HFFc6 (cell line): ENCODE measurements at regions not wholly inside any gene's neighbourhood (a gene's known extent, or its start where the extent isn't known, plus 50 kb on each side); places are given as distances from the start of the nearest gene placed in this dataset.

ENCODE experiments used
- DNase-seq: peaks from one replicate; pipeline ENCODE4 v3.0.0-alpha.2; 2018
- H3K27ac Mint-ChIP-seq: 2 replicates; pipeline ENCODE4 v1.8.0; 2020; ENCODE audit warnings: mild to moderate bottlenecking, mixed read lengths
- H3K27me3 Mint-ChIP-seq: 2 replicates; pipeline ENCODE4 v1.8.0; 2021; ENCODE audit warnings: mild to moderate bottlenecking, moderate library complexity, mixed read lengths; ENCODE audit not compliant: insufficient read depth
- H3K36me3 Mint-ChIP-seq: 2 replicates; pipeline ENCODE4 v1.8.0; 2021; ENCODE audit warnings: low read depth, mixed read lengths
- H3K4me1 Mint-ChIP-seq: 2 replicates; pipeline ENCODE4 v1.8.0; 2020; ENCODE audit warnings: low read depth, mixed read lengths
- H3K4me3 Mint-ChIP-seq: 2 replicates; pipeline ENCODE4 v1.8.0; 2020; ENCODE audit warnings: mild to moderate bottlenecking, moderate library complexity, mixed read lengths
- H3K9me3 Mint-ChIP-seq: 2 replicates; pipeline ENCODE4 v1.8.0; 2020; ENCODE audit warnings: mild to moderate bottlenecking, mixed read lengths
- TF ChIP-seq, protein P1 (sequence below): fragments of 200-600 bp; sonication (generic); IDR thresholded peaks from 2 replicates; pipeline ENCODE4 v1.5.0; 2021; ENCODE audit warnings: antibody characterized with exemption, mild to moderate bottlenecking

DNA sequence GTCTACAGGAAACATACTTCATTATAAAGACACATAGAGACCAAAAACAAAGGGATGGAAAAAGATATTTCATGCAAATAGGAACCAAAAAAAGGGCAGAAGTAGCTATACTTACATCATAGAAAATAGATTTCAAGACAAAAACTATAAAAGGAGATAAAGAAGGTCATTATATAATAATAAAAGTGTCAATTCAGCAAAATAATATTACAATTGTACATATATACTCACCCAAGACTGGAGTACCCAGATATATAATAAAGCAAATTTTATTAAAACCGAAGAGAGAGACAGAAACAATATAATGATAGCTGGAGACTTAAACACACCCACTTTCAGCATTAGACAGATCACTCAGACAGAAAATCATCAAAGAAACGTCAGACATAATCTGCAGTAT lies 546.3 kb downstream of the PRDM9 start:
- Mint-ChIP-seq H3K27me3 (no peaks in the 10 kb centered on the region), H3K4me1 (no peaks in the 10 kb centered on the region), H3K27ac (no peak overlapping the region), H3K9me3 (peaks cover 62% of the 10 kb centered on the region), H3K36me3 (no peaks in the 10 kb centered on the region; the same call in 1 of the 2 replicates), H3K4me3 (no peak overlapping the region)
- no peak for DNase-seq
- TF ChIP-seq, protein P1, sequence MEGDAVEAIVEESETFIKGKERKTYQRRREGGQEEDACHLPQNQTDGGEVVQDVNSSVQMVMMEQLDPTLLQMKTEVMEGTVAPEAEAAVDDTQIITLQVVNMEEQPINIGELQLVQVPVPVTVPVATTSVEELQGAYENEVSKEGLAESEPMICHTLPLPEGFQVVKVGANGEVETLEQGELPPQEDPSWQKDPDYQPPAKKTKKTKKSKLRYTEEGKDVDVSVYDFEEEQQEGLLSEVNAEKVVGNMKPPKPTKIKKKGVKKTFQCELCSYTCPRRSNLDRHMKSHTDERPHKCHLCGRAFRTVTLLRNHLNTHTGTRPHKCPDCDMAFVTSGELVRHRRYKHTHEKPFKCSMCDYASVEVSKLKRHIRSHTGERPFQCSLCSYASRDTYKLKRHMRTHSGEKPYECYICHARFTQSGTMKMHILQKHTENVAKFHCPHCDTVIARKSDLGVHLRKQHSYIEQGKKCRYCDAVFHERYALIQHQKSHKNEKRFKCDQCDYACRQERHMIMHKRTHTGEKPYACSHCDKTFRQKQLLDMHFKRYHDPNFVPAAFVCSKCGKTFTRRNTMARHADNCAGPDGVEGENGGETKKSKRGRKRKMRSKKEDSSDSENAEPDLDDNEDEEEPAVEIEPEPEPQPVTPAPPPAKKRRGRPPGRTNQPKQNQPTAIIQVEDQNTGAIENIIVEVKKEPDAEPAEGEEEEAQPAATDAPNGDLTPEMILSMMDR, result no peak

DNA sequence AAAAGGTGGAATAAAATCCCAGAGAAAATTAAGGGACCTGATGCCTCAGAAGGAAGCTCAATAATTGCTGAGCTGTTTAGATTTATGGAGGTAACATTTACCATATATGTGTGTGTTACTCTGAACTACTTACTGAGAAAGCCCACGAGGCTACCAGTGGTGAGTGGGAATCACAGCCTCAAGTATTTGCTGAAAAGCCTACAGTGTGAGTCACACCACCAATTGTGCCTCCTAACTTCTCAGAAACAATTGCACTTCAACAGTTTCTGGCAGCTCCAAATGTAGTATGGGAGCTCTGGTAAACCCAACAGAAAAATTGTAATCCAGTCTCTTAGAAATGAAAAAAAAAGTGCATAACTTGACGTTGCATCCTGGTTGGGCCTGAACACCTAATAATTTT lies 551.6 kb downstream of the PRDM9 start:
- Mint-ChIP-seq H3K4me1 (no peaks in the 10 kb centered on the region), H3K9me3 (peaks cover 47% of the 10 kb centered on the region), H3K27ac (no peak overlapping the region), H3K36me3 (no peaks in the 10 kb centered on the region), H3K4me3 (no peak overlapping the region), H3K27me3 (no peaks in the 10 kb centered on the region)
- TF ChIP-seq, protein P1, result no peak
- DNase-seq, result no peak

DNA sequence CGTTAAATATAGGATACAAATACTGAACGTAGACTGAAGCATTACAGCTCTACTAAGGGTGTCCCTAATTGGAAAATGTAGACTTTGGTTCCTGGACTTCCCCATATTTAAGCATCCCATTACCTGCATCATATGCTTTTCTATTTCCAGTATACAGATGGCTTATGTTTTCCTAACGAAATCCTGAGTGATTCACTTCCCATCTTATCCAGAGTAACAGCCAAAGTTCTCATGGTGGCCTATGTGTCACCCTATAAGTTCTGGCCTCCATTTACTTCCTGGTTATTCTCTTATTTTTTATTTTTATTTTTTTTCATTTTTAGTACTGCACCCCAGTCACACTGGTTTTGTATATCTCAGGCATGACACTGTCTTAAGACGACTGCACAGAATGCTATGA lies 552.3 kb downstream of the PRDM9 start:
- no peak for DNase-seq
- TF ChIP-seq, protein P1, result no peak
- no peaks in the 10 kb centered on the region for H3K27me3 Mint-ChIP-seq
- no peak overlapping the region for H3K4me3 Mint-ChIP-seq
- H3K27ac Mint-ChIP-seq, result no peak overlapping the region
- no peaks in the 10 kb centered on the region for H3K36me3 Mint-ChIP-seq
- peaks cover 47% of the 10 kb centered on the region for H3K9me3 Mint-ChIP-seq
- no peaks in the 10 kb centered on the region for H3K4me1 Mint-ChIP-seq

DNA sequence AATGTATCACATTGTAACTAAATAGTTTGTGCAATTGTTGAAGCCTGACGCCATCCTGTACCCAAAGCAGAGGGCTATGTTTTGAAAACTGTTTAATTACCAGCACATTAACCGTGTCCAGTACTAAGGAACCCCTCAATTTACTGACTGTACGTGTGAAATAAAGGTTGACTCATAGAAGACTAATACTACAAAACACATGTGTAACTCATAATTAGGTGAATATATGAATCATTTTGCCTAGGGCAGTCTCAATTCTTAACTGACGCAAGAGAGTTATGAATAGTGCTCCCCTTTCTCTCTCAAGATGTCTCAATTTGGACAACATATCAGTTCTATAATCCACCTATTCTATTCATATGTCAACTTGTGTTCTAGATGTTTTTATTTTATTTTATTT lies 558.4 kb downstream of the PRDM9 start:
- Mint-ChIP-seq H3K27me3 (no peaks in the 10 kb centered on the region; the same call in 1 of the 2 replicates), H3K36me3 (no peaks in the 10 kb centered on the region), H3K9me3 (peaks cover 38% of the 10 kb centered on the region), H3K4me1 (no peaks in the 10 kb centered on the region), H3K4me3 (no peak overlapping the region), H3K27ac (no peak overlapping the region)
- TF ChIP-seq, protein P1, result no peak
- DNase-seq, result no peak

DNA sequence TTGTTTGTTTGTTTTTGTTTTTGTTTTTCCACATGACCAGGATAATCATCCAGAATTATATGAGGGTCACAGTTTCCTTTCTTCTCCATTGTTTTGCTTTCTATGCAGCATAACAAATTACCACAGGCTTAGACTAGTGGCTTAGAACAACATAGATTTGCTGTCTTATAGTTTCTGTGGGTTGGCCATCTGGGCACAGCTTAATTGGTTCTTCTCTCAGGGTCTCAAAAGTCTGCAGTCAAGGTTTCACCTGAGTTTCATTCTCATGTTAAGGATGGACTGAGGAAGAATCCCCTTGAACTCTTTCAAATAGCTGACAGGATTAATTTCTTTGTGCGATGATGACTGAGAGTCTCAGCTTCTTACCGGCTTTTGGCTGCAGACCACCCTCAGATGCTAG lies 559.8 kb downstream of the PRDM9 start:
- Mint-ChIP-seq H3K4me3 (no peak overlapping the region), H3K4me1 (no peaks in the 10 kb centered on the region), H3K27ac (no peak overlapping the region), H3K36me3 (no peaks in the 10 kb centered on the region), H3K9me3 (peaks cover 31% of the 10 kb centered on the region), H3K27me3 (no peaks in the 10 kb centered on the region; the same call in 1 of the 2 replicates)
- DNase-seq, result no peak
- TF ChIP-seq, protein P1, result no peak

DNA sequence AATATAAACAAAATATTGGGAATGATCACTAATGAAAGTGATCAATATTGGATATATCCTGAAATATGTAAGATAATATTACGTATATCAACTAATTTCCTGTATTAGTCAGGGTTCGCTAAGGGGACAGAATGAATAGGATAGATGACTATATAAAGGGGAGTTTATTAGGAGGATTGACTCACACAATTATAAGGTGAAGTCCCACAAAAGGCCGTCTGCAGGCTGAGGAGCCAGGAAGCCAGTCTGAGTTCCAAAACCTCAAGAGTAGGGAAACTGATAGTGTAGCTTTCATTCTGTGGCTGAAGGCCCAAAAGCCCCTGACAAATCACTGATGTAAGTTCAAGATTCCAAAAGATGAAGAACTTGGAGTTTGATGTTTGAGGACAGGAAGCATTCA lies 561.1 kb downstream of the PRDM9 start:
- Mint-ChIP-seq H3K9me3 (peaks cover 31% of the 10 kb centered on the region), H3K27me3 (no peaks in the 10 kb centered on the region; the same call in 1 of the 2 replicates), H3K4me1 (no peaks in the 10 kb centered on the region), H3K4me3 (no peak overlapping the region), H3K27ac (no peak overlapping the region), H3K36me3 (no peaks in the 10 kb centered on the region)
- TF ChIP-seq, protein P1, result no peak
- DNase-seq, result no peak
